ENCODE measurements at regions not wholly inside any gene's neighbourhood (a gene's known extent, or its start where the extent isn't known, plus 50 kb on each side); places are given as distances from the start of the nearest gene placed in this dataset.

- Mint-ChIP-seq H3K27me3 (ENCODE audit: low read depth in 3 of 3) (peaks cover 0 to 1% (median 0%) of the 10 kb centered on the region in 3 donors), H3K27ac (no peak overlapping the region), H3K9me3 (peaks cover 0 to 7% (median 2%) of the 10 kb centered on the region in 7 donors), H3K4me3 (no peak overlapping the region), H3K4me1 (no peaks in the 10 kb centered on the region), H3K36me3 (no peaks in the 10 kb centered on the region)
- WGBS (ENCODE audit: insufficient coverage), result 80% methylated on average over 1 of the region's 3 CpGs
- intact Hi-C loops (cut with micrococcal nuclease), result no loop called here
- Histone ChIP-seq H2AFZ (ENCODE audit: insufficient read depth, low read depth, low read length, poor library complexity, severe bottlenecking) (no peak overlapping the region), H3K9me3 (replicated peaks in 1 of 2; ENCODE audit: control insufficient read depth in 1 of 2, insufficient read depth in 1 of 2, low read length in 2 of 2) (peaks cover 0 to 4% of the 10 kb centered on the region in 2 donors), H3K27ac (ENCODE audit: low read depth in 1 of 2, low read length in 2 of 2) (no peak overlapping the region), H3K9ac (ENCODE audit: insufficient read depth, low read length, poor library complexity, severe bottlenecking) (no peak overlapping the region), H3K79me2 (ENCODE audit: insufficient read depth, low read length) (no peaks in the 10 kb centered on the region), H4K20me1 (ENCODE audit: insufficient read depth, low read length) (no peaks in the 10 kb centered on the region), H3K4me2 (replicated peaks; ENCODE audit: extremely low read depth, low read length, poor library complexity, severe bottlenecking) (no peak overlapping the region), H3K4me3 (replicated peaks in 1 of 3; ENCODE audit: low read depth in 2 of 3, low read length in 3 of 3) (no peak overlapping the region), H3K27me3 (ENCODE audit: control insufficient read depth in 2 of 2, insufficient read depth in 2 of 2, low read length in 2 of 2) (no peaks in the 10 kb centered on the region), H3K36me3 (replicated peaks in 1 of 2; ENCODE audit: control insufficient read depth in 1 of 2, insufficient read depth in 2 of 2, low read length in 2 of 2) (no peaks in the 10 kb centered on the region), H3K4me1 (ENCODE audit: control insufficient read depth in 1 of 2, insufficient read depth in 2 of 2, low read length in 2 of 2) (no peaks in the 10 kb centered on the region)
- DNase-seq, result no peak
- no peak for TF ChIP-seq CTCF (IDR thresholded peaks at IDR 0.05)
These were observed 175.9 kb upstream of the KITLG start for GRCh38 chr12:88756153-88756552.

DNA sequence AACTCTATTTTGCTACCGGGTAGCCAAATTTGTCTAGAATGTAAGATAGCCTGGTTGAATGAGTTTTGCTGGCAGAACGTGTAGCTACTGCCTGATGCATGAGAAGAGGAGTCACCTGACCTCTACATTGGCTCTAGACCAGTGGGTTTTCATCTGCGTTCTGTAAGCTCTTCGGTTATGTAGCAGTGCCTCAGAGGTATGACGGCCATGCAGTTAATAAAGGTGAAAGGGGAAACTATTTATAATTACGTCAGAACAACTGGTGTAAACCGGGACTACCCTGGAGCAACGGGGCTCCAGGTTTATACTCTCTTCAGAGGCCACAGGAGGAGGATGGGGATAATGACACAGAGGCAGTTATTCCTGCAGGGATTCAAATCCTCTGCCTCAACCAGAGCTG lies 173.4 kb upstream of the KITLG start:
- intact Hi-C loops (cut with micrococcal nuclease), result no loop called here
- H3K4me3 ChIP-seq (replicated peaks in 1 of 3; ENCODE audit: low read depth in 2 of 3, low read length in 3 of 3), result no peak overlapping the region
- Mint-ChIP-seq H3K9me3 (peaks cover 0 to 3% (median 0%) of the 10 kb centered on the region in 7 donors), H3K4me3 (no peak overlapping the region), H3K4me1 (no peaks in the 10 kb centered on the region), H3K27ac (no peak overlapping the region), H3K36me3 (no peaks in the 10 kb centered on the region), H3K27me3 (ENCODE audit: low read depth in 3 of 3) (peaks cover 0 to 2% (median 1%) of the 10 kb centered on the region in 3 donors)
- no peaks in the 10 kb centered on the region for H3K79me2 ChIP-seq (ENCODE audit: insufficient read depth, low read length)
- no peaks in the 10 kb centered on the region for H3K9me3 ChIP-seq (replicated peaks in 1 of 2; ENCODE audit: control insufficient read depth in 1 of 2, insufficient read depth in 1 of 2, low read length in 2 of 2)
- H3K36me3 ChIP-seq (replicated peaks in 1 of 2; ENCODE audit: control insufficient read depth in 1 of 2, insufficient read depth in 2 of 2, low read length in 2 of 2), result no peaks in the 10 kb centered on the region
- no peaks in the 10 kb centered on the region for H3K27me3 ChIP-seq (ENCODE audit: control insufficient read depth in 2 of 2, insufficient read depth in 2 of 2, low read length in 2 of 2)
- H2AFZ ChIP-seq (ENCODE audit: insufficient read depth, low read depth, low read length, poor library complexity, severe bottlenecking), result no peak overlapping the region
- H4K20me1 ChIP-seq (ENCODE audit: insufficient read depth, low read length), result no peaks in the 10 kb centered on the region
- no peak for DNase-seq
- no peak overlapping the region for H3K9ac ChIP-seq (ENCODE audit: insufficient read depth, low read length, poor library complexity, severe bottlenecking)
- WGBS (ENCODE audit: insufficient coverage), result 92% methylated on average over 2 of the region's 8 CpGs
- H3K4me1 ChIP-seq (ENCODE audit: control insufficient read depth in 1 of 2, insufficient read depth in 2 of 2, low read length in 2 of 2), result no peaks in the 10 kb centered on the region
- no peak overlapping the region for H3K27ac ChIP-seq (ENCODE audit: low read depth in 1 of 2, low read length in 2 of 2)
- TF ChIP-seq CTCF (IDR thresholded peaks at IDR 0.05), result no peak
- H3K4me2 ChIP-seq (replicated peaks; ENCODE audit: extremely low read depth, low read length, poor library complexity, severe bottlenecking), result no peak overlapping the region

All from CD14-positive monocyte (primary cell).